Ishikawa (cell line): ENCODE measurements at regions not wholly inside any gene's neighbourhood (a gene's known extent, or its start where the extent isn't known, plus 50 kb on each side); places are given as distances from the start of the nearest gene placed in this dataset.

Experiments used
- CREB1 ChIP-seq: IDR thresholded peaks from 2 replicates; pipeline ENCODE4 v1.6.1; 2012; ENCODE audit warnings: low read depth
- EP300 ChIP-seq: IDR thresholded peaks from 2 replicates; pipeline ENCODE4 v1.6.1; 2012; ENCODE audit warnings: borderline replicate concordance
- NFIC ChIP-seq: IDR thresholded peaks from 2 replicates; pipeline ENCODE4 v1.6.1; 2012
- RAD21 ChIP-seq: IDR thresholded peaks from 2 replicates; pipeline ENCODE4 v1.6.1; 2012; ENCODE audit warnings: low read depth
- TAF1 ChIP-seq: IDR thresholded peaks from 2 replicates; pipeline ENCODE4 v1.6.1; 2012; ENCODE audit warnings: low read depth, mild to moderate bottlenecking
- TCF12 ChIP-seq: IDR thresholded peaks from 2 replicates; pipeline ENCODE4 v1.6.1; 2012; ENCODE audit warnings: low read depth
- TF ChIP-seq, protein P1 (sequence below): IDR thresholded peaks from 2 replicates; pipeline ENCODE4 v1.6.1; 2012; ENCODE audit warnings: low read depth, mild to moderate bottlenecking

DNA sequence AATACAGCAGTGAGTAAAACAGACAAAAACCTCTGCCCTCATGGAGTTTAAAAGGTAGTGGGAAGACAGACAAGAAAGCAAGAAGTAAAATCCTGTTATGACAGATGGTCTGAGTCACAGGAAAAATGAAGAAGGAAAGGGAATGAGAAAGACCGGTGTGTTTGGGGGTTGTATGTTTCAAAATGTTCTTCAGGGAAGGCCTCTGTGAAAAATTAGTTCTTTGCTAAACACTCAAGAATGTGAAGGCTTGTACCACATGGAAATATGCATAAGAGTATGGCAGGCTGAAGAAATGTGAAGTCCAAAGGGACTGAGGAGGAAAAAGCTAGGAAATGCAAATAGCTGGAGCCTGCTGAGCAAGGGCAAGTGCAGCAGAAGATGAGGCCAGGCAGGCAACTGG, 315.9 kb upstream of the SEMA3A start:
- TF ChIP-seq TAF1 (no peak), NFIC (no peak), RAD21 (no peak), CREB1 (no peak), TCF12 (no peak), EP300 (no peak)
- TF ChIP-seq, protein P1, sequence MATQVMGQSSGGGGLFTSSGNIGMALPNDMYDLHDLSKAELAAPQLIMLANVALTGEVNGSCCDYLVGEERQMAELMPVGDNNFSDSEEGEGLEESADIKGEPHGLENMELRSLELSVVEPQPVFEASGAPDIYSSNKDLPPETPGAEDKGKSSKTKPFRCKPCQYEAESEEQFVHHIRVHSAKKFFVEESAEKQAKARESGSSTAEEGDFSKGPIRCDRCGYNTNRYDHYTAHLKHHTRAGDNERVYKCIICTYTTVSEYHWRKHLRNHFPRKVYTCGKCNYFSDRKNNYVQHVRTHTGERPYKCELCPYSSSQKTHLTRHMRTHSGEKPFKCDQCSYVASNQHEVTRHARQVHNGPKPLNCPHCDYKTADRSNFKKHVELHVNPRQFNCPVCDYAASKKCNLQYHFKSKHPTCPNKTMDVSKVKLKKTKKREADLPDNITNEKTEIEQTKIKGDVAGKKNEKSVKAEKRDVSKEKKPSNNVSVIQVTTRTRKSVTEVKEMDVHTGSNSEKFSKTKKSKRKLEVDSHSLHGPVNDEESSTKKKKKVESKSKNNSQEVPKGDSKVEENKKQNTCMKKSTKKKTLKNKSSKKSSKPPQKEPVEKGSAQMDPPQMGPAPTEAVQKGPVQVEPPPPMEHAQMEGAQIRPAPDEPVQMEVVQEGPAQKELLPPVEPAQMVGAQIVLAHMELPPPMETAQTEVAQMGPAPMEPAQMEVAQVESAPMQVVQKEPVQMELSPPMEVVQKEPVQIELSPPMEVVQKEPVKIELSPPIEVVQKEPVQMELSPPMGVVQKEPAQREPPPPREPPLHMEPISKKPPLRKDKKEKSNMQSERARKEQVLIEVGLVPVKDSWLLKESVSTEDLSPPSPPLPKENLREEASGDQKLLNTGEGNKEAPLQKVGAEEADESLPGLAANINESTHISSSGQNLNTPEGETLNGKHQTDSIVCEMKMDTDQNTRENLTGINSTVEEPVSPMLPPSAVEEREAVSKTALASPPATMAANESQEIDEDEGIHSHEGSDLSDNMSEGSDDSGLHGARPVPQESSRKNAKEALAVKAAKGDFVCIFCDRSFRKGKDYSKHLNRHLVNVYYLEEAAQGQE: no peak
